ENCODE measurements at regions not wholly inside any gene's neighbourhood (a gene's known extent, or its start where the extent isn't known, plus 50 kb on each side); places are given as distances from the start of the nearest gene placed in this dataset.

DNA sequence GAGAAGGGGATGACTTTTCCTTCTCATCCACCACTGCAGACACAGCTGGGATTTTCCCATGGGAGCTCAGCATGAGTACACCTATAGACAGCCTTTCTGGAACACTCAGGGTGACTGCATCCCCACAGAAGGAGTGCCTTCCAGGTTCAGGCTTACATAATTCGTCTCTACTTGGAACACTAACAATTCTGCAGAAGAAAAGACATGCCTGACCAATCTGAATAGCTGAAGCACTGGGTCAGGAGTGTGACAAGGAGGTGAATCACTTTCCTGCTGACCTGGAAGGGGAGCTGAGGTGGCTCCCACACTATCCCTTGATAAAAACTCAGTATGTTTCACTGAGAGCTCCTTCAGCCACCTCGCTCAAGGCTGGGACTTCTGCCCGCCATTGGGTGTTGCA, 425.3 kb downstream of the TLR4 start:
- TF ChIP-seq TAF1 (IDR thresholded peaks at IDR 0.05; ENCODE audit: low read depth, low read length), result no peak
- no peak for TF ChIP-seq POLR2AphosphoS5 (IDR thresholded peaks at IDR 0.05; ENCODE audit: low read depth, low read length)
- TF ChIP-seq POLR2A (IDR thresholded peaks at IDR 0.05; ENCODE audit: low read depth, low read length), result no peak
- TF ChIP-seq POU2F2 (IDR thresholded peaks at IDR 0.05; ENCODE audit: low read depth, low read length), result no peak
- TF ChIP-seq SPI1 (IDR thresholded peaks at IDR 0.05; ENCODE audit: low read depth, low read length), result no peak

All from GM12891 (cell line).